ENCODE measurements at regions not wholly inside any gene's neighbourhood (a gene's known extent, or its start where the extent isn't known, plus 50 kb on each side); places are given as distances from the start of the nearest gene placed in this dataset.
A peak's percentile ranks its signal among the peaks of the same experiment; 100 is the strongest.

- peaks cover 10% of the 10 kb centered on the region for H3K4me1 Mint-ChIP-seq
- Histone ChIP-seq H3K4me3 (no peak overlapping the region), H3K4me1 (no peaks in the 10 kb centered on the region), H3K27me3 (no peaks in the 10 kb centered on the region), H3K4me2 (no peak overlapping the region), H3K9ac (no peak overlapping the region), H3F3A (ENCODE audit: low read depth) (no peaks in the 10 kb centered on the region), H2AFZ (replicated peaks) (no peak overlapping the region), H3K9me3 (ENCODE audit: low read depth) (no peaks in the 10 kb centered on the region), H3K27ac (no peak overlapping the region), H3K79me2 (ENCODE audit: low read depth) (no peaks in the 10 kb centered on the region), H3K36me3 (no peaks in the 10 kb centered on the region), H4K20me1 (ENCODE audit: low read depth) (no peaks in the 10 kb centered on the region)
- peaks cover 23% of the 10 kb centered on the region for H3K9me3 Mint-ChIP-seq
- peak overlapping the region; percentile 66 for H3K27ac Mint-ChIP-seq
- DNase-seq (ENCODE audit: low spot score), result no peak
- peaks cover 1% of the 10 kb centered on the region for H3K36me3 Mint-ChIP-seq
- H3K4me3 Mint-ChIP-seq, result no peak overlapping the region
- TF ChIP-seq EZH2phosphoT487 (IDR thresholded peaks at IDR 0.05), result no peak
- no peak for TF ChIP-seq CTCF (IDR thresholded peaks at IDR 0.05)
- TF ChIP-seq EZH2 (IDR thresholded peaks at IDR 0.05), result no peak
- peaks cover 6% of the 10 kb centered on the region for H3K27me3 Mint-ChIP-seq (ENCODE audit: insufficient read depth, low read depth)
These were observed 91.3 kb downstream of the MYEOV start for GRCh38 chr11:69385144-69385820.

- Mint-ChIP-seq H3K36me3 (peaks cover 1% of the 10 kb centered on the region), H3K4me1 (peaks cover 14% of the 10 kb centered on the region), H3K27ac (peak overlapping the region; percentile 66), H3K9me3 (peaks cover 23% of the 10 kb centered on the region), H3K27me3 (ENCODE audit: insufficient read depth, low read depth) (peaks cover 6% of the 10 kb centered on the region), H3K4me3 (no peak overlapping the region)
- H3K27me3 ChIP-seq, result no peaks in the 10 kb centered on the region
- H3K79me2 ChIP-seq (ENCODE audit: low read depth), result no peaks in the 10 kb centered on the region
- no peaks in the 10 kb centered on the region for H3F3A ChIP-seq (ENCODE audit: low read depth)
- H3K27ac ChIP-seq, result no peak overlapping the region
- no peaks in the 10 kb centered on the region for H3K4me1 ChIP-seq
- no peaks in the 10 kb centered on the region for H4K20me1 ChIP-seq (ENCODE audit: low read depth)
- DNase-seq (ENCODE audit: low spot score), result no peak
- TF ChIP-seq CTCF (IDR thresholded peaks at IDR 0.05) (no peak), EZH2 (IDR thresholded peaks at IDR 0.05) (no peak), EZH2phosphoT487 (IDR thresholded peaks at IDR 0.05) (no peak)
- H3K4me3 ChIP-seq, result no peak overlapping the region
- no peaks in the 10 kb centered on the region for H3K9me3 ChIP-seq (ENCODE audit: low read depth)
- H3K9ac ChIP-seq, result no peak overlapping the region
- no peak overlapping the region for H3K4me2 ChIP-seq
- H3K36me3 ChIP-seq, result no peaks in the 10 kb centered on the region
- no peak overlapping the region for H2AFZ ChIP-seq (replicated peaks)
These were observed 92.0 kb downstream of the MYEOV start for GRCh38 chr11:69385832-69386427.

- Histone ChIP-seq H3K9ac (no peak overlapping the region), H3K27me3 (no peaks in the 10 kb centered on the region), H3F3A (ENCODE audit: low read depth) (no peaks in the 10 kb centered on the region), H4K20me1 (ENCODE audit: low read depth) (no peaks in the 10 kb centered on the region), H3K4me1 (no peaks in the 10 kb centered on the region), H3K9me3 (ENCODE audit: low read depth) (no peaks in the 10 kb centered on the region), H3K27ac (no peak overlapping the region), H3K4me3 (no peak overlapping the region), H3K36me3 (no peaks in the 10 kb centered on the region), H3K4me2 (no peak overlapping the region), H2AFZ (replicated peaks) (no peak overlapping the region), H3K79me2 (ENCODE audit: low read depth) (no peaks in the 10 kb centered on the region)
- TF ChIP-seq CTCF (IDR thresholded peaks at IDR 0.05) (no peak), EZH2phosphoT487 (IDR thresholded peaks at IDR 0.05) (no peak), EZH2 (IDR thresholded peaks at IDR 0.05) (no peak)
- peaks cover 6% of the 10 kb centered on the region for H3K27me3 Mint-ChIP-seq (ENCODE audit: insufficient read depth, low read depth)
- peaks cover 13% of the 10 kb centered on the region for H3K4me1 Mint-ChIP-seq
- H3K27ac Mint-ChIP-seq, result no peak overlapping the region
- no peak for DNase-seq (ENCODE audit: low spot score)
- H3K36me3 Mint-ChIP-seq, result peaks cover 1% of the 10 kb centered on the region
- no peak overlapping the region for H3K4me3 Mint-ChIP-seq
- H3K9me3 Mint-ChIP-seq, result peaks cover 23% of the 10 kb centered on the region
These were observed 92.8 kb downstream of the MYEOV start for GRCh38 chr11:69386594-69387408.
